NCI-H345 (cell line): ENCODE measurements at regions not wholly inside any gene's neighbourhood (a gene's known extent, or its start where the extent isn't known, plus 50 kb on each side); places are given as distances from the start of the nearest gene placed in this dataset.
"Not testable (repeated sequence)": the region's sequence is repeated elsewhere in the genome, so short reads cannot be mapped to it uniquely, and the experiment has no call there.

Source experiments
- DNase-seq: peaks from one replicate; lab custom pipeline; 2025; lab: John Stamatoyannopoulos, UW

- DNase-seq: no peak
Observed at GRCh38 chr3:75126556-75126955, 512.1 kb upstream of the CNTN3 start.

DNA sequence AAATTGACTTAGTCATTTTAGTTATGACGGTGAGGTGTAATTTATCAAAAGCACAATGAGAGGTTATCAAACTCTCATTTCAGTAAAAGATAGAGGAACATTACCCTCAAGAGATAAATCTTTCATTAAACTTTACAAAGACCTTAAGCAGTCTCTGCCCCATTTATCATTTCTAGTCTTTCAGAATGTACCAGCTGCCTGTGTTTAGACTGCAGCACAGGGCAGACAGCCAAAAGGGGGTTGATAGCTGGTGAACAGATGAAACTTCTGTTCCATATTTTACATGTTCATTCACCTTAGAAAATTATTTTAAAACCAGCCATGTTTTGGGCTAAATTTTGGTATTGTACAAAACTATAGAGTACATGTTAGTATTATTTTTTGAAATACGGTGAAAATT is 514.6 kb upstream of the CNTN3 start:
- DNase-seq: no peak

GRCh38 chr3:75136100-75136897 is 521.8 kb upstream of the CNTN3 start:
- no peak for DNase-seq

DNA sequence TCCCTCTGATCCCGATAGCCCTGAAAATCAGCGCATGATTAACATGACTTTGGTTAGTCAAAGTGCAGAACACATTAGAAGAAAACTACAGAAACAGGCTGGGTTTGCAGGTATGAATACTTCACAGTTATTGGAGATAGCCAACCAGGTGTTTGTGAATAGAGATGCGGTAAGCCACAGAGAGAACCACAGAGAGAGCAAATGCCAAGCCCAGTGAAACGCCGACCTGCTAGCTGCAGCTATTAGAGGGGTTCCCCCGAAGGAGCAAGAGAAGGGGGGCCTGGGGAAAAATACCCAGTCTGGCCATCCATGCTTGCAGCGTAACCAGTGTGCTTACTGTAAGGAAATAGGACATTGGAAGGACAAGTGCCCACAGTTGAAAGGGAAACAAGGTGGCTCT is 523.9 kb upstream of the CNTN3 start:
- DNase-seq: no peak

GRCh38 chr3:75140904-75141615 is 523.1 kb upstream of the FRG2C start:
- DNase-seq: no peak

DNA sequence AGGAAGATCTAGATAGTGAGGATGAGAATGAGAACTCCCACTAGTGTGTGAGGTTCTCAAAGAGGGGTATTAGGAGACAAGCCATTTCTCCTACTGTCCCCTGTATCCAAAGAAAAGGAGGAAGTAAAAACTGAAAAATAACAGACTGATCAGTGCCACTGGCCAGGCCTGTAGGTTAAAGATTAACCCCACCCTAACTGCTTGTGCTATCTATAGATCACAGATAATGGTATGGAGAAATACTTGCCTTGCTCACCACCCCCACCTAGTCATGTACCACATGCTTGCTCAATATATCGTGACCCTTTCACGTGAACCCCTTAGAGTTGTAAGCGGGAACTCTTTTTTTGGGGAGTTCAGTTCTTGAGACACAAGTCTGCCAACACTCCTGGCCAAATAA is 519.7 kb upstream of the FRG2C start:
- DNase-seq: no peak

DNA sequence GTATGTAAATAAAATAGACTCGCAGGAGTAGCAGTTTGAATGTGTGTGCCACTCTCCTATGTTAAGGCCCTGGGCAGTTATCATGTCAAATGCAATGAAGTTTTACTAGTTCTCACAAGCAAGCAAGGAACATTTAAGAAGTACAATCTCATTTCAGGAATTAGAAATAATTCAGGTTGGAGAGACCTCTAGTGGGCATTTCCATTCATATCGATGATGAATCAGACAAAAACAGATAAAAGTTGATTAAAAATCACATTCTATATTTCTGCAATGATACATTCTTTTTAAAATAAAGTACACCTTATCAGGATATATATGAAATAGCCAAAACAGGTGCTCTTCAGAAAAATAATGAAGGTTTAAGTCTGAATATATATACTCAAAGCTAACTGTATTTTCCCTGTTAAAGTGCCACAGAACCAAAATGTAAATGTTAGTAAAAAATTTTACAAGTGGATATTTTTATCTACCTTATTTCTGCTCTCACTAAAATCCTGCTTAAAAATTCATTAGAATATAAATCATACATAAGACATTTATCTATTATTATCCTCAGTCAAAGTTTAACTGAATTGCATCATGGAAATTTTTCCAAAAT is 492.4 kb upstream of the FRG2C start:
- peak; percentile 9 for DNase-seq

DNA sequence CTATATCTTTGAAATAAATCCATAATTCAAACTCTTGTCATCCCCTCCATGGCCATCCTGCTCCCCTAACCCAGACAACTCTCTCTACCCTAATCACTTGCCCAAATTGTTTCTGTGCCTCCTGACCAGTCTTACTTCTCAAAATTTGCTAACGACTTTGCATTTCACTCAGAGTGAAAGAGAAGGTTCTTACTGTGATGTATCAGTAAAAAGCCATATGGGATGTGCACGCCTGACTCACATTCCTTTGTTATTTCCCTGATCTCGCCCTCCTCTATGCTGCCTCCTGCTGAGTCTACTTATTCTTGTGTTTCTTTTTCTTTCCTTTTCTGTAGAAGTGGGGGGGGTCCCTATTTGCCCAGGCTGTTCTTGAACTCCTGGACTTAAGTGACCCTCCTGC is 487.2 kb upstream of the FRG2C start:
- DNase-seq: no peak

GRCh38 chr3:75180235-75180944 is 483.7 kb upstream of the FRG2C start:
- no peak for DNase-seq

DNA sequence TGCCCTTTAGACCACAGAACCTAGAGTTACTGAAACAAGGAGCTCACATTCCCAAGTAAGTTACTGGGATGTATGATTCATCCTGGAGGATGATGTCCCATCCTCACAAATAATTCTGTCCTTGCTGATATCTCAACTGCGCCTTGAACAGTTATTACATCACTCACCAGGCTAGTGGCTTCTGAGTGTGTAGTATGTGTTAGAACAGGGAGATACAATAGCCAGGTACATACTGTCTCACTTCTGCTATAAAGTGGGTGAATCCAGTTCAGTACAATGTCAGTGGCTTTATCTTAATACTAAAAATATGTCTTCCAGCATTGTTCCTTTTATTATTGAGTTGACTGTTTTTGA is 483.2 kb upstream of the FRG2C start:
- no peak for DNase-seq

DNA sequence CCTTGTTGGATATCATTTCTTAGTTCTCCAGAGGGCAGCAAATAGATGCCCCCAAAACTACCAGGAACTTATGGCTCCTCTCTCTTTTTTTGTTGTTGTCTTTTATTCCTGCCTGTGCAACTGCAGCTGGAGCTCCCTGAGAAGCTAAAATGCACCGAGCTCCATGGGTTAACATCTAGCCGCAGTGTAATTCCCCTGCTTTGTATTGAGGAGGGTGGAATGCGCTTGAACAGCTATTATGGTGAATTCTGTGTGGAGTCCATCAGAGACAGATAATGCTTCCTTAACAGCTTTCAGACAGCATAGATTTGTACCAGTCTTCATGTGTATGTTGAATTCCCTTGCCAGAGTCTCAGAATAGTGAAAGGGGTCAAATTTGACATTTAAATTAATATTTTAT is 475.2 kb upstream of the FRG2C start:
- DNase-seq: no peak

GRCh38 chr3:75192146-75192616 is 471.9 kb upstream of the FRG2C start:
- DNase-seq: peak; percentile 15

GRCh38 chr3:75193797-75194196 is 470.3 kb upstream of the FRG2C start:
- DNase-seq: no peak

DNA sequence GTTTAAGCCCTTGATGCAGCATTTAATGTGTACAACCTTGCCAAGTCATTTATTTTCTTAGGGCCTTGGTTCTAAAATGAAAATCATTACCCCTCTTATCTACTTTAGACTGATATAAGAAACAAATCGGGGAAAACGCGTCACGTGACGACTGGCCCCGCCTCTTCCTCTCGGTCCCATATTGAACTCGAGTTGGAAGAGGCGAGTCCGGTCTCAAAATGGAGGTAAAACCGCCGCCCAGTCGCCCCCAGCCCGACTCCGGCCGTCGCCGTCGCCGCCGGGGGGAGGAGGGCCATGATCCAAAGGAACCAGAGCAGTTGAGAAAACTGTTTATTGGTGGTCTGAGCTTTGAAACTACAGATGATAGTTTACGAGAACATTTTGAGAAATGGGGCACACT is 449.8 kb upstream of the FRG2C start:
- not testable (repeated sequence) for DNase-seq

GRCh38 chr3:75218577-75218976 is 445.6 kb upstream of the FRG2C start:
- no peak for DNase-seq

GRCh38 chr3:75220932-75221331 is 443.2 kb upstream of the FRG2C start:
- no peak for DNase-seq

DNA sequence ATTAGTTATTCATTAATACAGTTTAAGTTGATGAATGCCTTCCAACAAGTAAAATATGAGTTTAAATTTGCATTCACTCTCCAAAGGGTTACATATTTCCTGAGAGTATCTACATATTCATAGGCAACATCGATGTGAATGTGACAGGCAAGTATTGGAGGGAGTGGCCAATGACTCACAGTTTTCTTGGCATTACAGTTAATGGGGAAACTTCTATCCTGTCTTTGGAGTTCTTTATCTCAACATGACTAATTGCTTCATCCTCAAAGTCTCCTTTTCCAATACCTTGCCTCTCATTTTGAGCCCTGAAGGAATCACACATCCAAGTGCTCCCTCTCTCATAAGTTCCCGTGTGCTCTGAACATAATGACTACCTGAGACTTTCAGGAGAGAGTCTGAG is 439.7 kb upstream of the FRG2C start:
- DNase-seq: no peak

DNA sequence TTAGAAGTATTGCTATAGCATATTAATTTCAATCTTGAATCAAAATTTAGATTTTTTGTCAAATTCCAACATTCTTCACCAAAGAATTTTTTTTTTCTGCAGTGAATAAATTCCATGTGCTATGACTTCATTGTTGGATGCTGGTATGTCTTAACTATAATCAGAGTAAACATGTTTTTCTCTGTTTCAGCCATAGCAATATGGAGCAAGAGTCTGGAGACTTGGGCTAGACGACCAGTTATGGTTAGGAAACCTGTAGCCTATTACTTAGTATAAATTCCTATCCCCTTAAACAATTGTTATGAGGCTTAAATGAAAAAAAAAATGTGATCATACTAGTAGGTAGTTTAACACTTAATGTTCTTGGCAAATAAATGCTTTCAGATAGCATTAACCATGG is 431.9 kb upstream of the FRG2C start:
- no peak for DNase-seq

- DNase-seq: no peak
Observed at GRCh38 chr3:75235631-75236030, 428.5 kb upstream of the FRG2C start.

- DNase-seq: no peak
Observed at GRCh38 chr3:75237053-75237452, 427.1 kb upstream of the FRG2C start.

- DNase-seq: no peak
Observed at GRCh38 chr3:75237477-75237876, 426.7 kb upstream of the FRG2C start.

DNA sequence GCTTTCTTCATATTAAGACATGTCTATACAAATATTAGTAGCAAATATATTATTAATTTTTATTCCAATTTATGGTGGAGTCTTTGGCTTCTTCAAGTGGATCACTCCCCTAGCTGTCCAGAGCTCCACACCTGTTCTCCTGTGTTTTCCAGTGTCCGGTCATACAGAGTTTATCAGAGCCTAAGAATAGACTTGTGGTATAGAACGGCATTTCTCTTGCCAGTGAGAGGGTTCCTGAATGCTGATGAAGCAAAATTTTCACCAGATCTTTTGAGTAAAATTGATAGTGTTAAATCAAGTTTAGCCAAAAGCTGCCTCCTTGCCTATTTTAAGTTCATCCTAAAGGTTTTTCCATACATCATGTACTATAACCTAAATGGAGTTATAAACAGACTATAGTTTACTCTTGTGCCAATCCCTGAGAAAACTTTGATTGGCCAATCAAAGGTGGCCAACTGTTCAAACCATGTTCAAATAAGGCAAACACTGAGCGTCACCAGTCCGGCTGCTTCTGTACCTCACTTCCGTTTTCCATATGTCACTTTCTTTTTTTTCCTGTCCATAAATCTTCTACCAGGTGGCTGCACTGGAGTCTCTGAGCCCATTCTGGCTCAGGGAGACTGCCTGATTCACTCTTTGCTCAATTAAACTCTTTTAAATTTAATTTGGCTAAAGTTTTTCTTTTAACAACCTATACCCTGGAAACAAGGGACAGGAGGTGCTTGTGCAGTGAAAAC is 422.7 kb upstream of the FRG2C start:
- not testable (repeated sequence) for DNase-seq
